Gastrocnemius medialis (tissue), 4 donors: ENCODE measurements at regions not wholly inside any gene's neighbourhood (a gene's known extent, or its start where the extent isn't known, plus 50 kb on each side); places are given as distances from the start of the nearest gene placed in this dataset.

Source experiments
- CTCF ChIP-seq, 5 experiments: fragments of 450-650 bp in 3 of 5; fragments of 200-600 bp in 2 of 5; sonication (generic) in 2 of 5; IDR thresholded peaks in 4 of 5; conservative IDR thresholded peaks in 1 of 5; 1 replicate in 4 of 5; 2 replicates in 1 of 5; pipeline ENCODE4 v1.5.1; 2016 to 2019; ENCODE audit warnings: antibody characterized with exemption in 5 of 5, mild to moderate bottlenecking in 3 of 5, moderate library complexity in 3 of 5
- POLR2A ChIP-seq, 2 donors: fragments of 450-650 bp; IDR thresholded peaks; one replicate each; pipeline ENCODE4 v1.6.1; 2017; ENCODE audit warnings: antibody characterized with exemption in 2 of 2, mild to moderate bottlenecking in 2 of 2, moderate library complexity in 2 of 2

GRCh38 chr10:2893158-2893845 lies 174.0 kb upstream of the PFKP start:
- TF ChIP-seq CTCF (IDR thresholded peaks at IDR 0.05 in 4 of 5, conservative IDR thresholded peaks at IDR 0.05 in 1 of 5) (no peak), POLR2A (IDR thresholded peaks at IDR 0.05) (no peak)
